Astrocyte (in vitro differentiated cells and primary cell): ENCODE measurements at regions not wholly inside any gene's neighbourhood (a gene's known extent, or its start where the extent isn't known, plus 50 kb on each side); places are given as distances from the start of the nearest gene placed in this dataset.

Source experiments
- CTCF ChIP-seq: IDR thresholded peaks from 2 replicates; pipeline ENCODE4 v1.5.1; 2011; ENCODE audit warnings: low read depth, mild to moderate bottlenecking, inconsistent platforms, low read length, moderate library complexity; ENCODE audit not compliant: insufficient read depth
- EZH2 ChIP-seq: IDR thresholded peaks from 2 replicates; pipeline ENCODE4 v1.6.1; 2012; ENCODE audit warnings: mild to moderate bottlenecking, low read length, inconsistent platforms; ENCODE audit not compliant: insufficient read depth

- TF ChIP-seq CTCF (no peak), EZH2 (no peak)
Observed at GRCh38 chr16:51567911-51568310, 416.8 kb upstream of the SALL1 start.
